HL-60 (cell line): ENCODE measurements at regions not wholly inside any gene's neighbourhood (a gene's known extent, or its start where the extent isn't known, plus 50 kb on each side); places are given as distances from the start of the nearest gene placed in this dataset.

Experiments
- DNase-seq, 2 experiments: peaks; one replicate each; pipeline ENCODE4 v3.0.0-alpha.2; 2010 to 2020; ENCODE audit warnings: low read depth in 1 of 2, low spot score in 1 of 2
- H3K27ac ChIP-seq: fragments of 250-450 bp; sonication (Bioruptor Pico); replicated peaks from 2 replicates; pipeline ENCODE4 v1.5.1; 2020; ENCODE audit warnings: mild to moderate bottlenecking, moderate library complexity
- H3K27me3 ChIP-seq: fragments of 250-450 bp; sonication (Bioruptor Pico); 2 replicates; pipeline ENCODE4 v1.5.1; 2021; ENCODE audit warnings: mild to moderate bottlenecking, moderate library complexity; ENCODE audit not compliant: insufficient read depth, poor library complexity, severe bottlenecking
- H3K4me3 ChIP-seq: replicated peaks from 2 replicates; pipeline ENCODE4 v1.5.1; 2011; ENCODE audit warnings: mild to moderate bottlenecking, control low read depth, low read length; ENCODE audit not compliant: insufficient read depth
- GABPA ChIP-seq: IDR thresholded peaks from 2 replicates; pipeline ENCODE4 v1.6.1; 2012; ENCODE audit warnings: low read depth
- POLR2AphosphoS5 ChIP-seq: IDR thresholded peaks from 2 replicates; pipeline ENCODE4 v1.6.1; 2012; ENCODE audit warnings: low read depth
- SPI1 ChIP-seq: IDR thresholded peaks from 2 replicates; pipeline ENCODE4 v1.6.1; 2012; ENCODE audit warnings: low read depth, mild to moderate bottlenecking, borderline replicate concordance
- TF ChIP-seq, protein P1 (sequence below): IDR thresholded peaks from 2 replicates; pipeline ENCODE4 v1.6.1; 2012; ENCODE audit warnings: low read depth; ENCODE audit not compliant: insufficient replicate concordance
- TF ChIP-seq, protein P2 (sequence below): IDR thresholded peaks from one replicate; pipeline ENCODE4 v1.5.1; 2011; ENCODE audit warnings: low read length, control low read depth, inconsistent platforms; ENCODE audit not compliant: insufficient read depth

DNA sequence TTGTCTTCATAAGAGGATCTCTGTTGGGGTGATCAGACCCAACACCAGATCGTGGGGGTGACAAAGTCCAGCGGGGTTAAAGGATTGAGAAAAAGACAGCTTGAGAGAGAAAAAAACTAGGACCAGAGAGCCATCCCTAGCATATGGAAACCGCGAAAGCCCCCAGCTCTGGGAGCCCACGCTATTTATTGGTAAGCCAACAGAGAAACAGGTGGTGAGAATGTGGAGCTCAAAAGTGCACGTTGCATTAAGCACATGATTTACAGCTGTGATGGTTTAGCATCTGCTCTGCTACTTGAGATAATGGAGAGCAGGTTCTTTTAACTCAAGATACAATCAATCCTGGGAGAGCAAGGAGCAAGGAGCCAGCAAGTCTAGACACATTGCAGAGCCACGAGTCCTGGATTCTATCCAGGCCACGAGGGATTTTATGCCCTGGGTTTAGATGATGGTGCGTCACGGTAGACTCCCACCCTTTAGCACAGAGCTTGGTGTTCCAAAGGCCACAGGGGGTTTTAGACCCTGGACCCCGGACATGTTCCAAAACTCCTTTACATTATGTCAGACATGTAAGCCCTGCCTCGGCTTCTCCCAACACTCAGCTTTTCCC, 755.2 kb upstream of the SORCS1 start:
- H3K4me3 ChIP-seq: no peak overlapping the region
- DNase-seq: no peak
- peaks cover 9% of the 10 kb centered on the region for H3K27me3 ChIP-seq
- no peak overlapping the region for H3K27ac ChIP-seq
- TF ChIP-seq, protein P1, sequence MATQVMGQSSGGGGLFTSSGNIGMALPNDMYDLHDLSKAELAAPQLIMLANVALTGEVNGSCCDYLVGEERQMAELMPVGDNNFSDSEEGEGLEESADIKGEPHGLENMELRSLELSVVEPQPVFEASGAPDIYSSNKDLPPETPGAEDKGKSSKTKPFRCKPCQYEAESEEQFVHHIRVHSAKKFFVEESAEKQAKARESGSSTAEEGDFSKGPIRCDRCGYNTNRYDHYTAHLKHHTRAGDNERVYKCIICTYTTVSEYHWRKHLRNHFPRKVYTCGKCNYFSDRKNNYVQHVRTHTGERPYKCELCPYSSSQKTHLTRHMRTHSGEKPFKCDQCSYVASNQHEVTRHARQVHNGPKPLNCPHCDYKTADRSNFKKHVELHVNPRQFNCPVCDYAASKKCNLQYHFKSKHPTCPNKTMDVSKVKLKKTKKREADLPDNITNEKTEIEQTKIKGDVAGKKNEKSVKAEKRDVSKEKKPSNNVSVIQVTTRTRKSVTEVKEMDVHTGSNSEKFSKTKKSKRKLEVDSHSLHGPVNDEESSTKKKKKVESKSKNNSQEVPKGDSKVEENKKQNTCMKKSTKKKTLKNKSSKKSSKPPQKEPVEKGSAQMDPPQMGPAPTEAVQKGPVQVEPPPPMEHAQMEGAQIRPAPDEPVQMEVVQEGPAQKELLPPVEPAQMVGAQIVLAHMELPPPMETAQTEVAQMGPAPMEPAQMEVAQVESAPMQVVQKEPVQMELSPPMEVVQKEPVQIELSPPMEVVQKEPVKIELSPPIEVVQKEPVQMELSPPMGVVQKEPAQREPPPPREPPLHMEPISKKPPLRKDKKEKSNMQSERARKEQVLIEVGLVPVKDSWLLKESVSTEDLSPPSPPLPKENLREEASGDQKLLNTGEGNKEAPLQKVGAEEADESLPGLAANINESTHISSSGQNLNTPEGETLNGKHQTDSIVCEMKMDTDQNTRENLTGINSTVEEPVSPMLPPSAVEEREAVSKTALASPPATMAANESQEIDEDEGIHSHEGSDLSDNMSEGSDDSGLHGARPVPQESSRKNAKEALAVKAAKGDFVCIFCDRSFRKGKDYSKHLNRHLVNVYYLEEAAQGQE: no peak
- TF ChIP-seq, protein P2, sequence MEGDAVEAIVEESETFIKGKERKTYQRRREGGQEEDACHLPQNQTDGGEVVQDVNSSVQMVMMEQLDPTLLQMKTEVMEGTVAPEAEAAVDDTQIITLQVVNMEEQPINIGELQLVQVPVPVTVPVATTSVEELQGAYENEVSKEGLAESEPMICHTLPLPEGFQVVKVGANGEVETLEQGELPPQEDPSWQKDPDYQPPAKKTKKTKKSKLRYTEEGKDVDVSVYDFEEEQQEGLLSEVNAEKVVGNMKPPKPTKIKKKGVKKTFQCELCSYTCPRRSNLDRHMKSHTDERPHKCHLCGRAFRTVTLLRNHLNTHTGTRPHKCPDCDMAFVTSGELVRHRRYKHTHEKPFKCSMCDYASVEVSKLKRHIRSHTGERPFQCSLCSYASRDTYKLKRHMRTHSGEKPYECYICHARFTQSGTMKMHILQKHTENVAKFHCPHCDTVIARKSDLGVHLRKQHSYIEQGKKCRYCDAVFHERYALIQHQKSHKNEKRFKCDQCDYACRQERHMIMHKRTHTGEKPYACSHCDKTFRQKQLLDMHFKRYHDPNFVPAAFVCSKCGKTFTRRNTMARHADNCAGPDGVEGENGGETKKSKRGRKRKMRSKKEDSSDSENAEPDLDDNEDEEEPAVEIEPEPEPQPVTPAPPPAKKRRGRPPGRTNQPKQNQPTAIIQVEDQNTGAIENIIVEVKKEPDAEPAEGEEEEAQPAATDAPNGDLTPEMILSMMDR: no peak
- TF ChIP-seq SPI1: no peak
- no peak for TF ChIP-seq GABPA
- TF ChIP-seq POLR2AphosphoS5: no peak

GRCh38 chr10:107918171-107918570, 753.7 kb upstream of the SORCS1 start:
- Histone ChIP-seq H3K27ac (no peak overlapping the region), H3K4me3 (no peak overlapping the region), H3K27me3 (peaks cover 9% of the 10 kb centered on the region)
- no peak for DNase-seq
- TF ChIP-seq, protein P1: no peak
- TF ChIP-seq POLR2AphosphoS5: no peak
- TF ChIP-seq, protein P2: no peak
- no peak for TF ChIP-seq SPI1
- TF ChIP-seq GABPA: no peak

GRCh38 chr10:107915215-107915610, 750.7 kb upstream of the SORCS1 start:
- no peak for DNase-seq
- TF ChIP-seq, protein P2: no peak
- TF ChIP-seq POLR2AphosphoS5 (no peak), SPI1 (no peak), GABPA (no peak)
- TF ChIP-seq, protein P1: no peak
- Histone ChIP-seq H3K4me3 (no peak overlapping the region), H3K27ac (no peak overlapping the region), H3K27me3 (peaks cover 9% of the 10 kb centered on the region)
